GM21529 (cell line): ENCODE measurements at regions not wholly inside any gene's neighbourhood (a gene's known extent, or its start where the extent isn't known, plus 50 kb on each side); places are given as distances from the start of the nearest gene placed in this dataset.
A peak's percentile ranks its signal among the peaks of the same experiment; 100 is the strongest.

Source experiments
- ATAC-seq: cut with Tn5 transposase; IDR thresholded peaks from one replicate; pipeline ENCODE4 v1.9.1; 2021; ENCODE audit not compliant: unreplicated experiment

GRCh38 chr5:174307031-174307408, 261.5 kb downstream of the NSG2 start:
- no peak for ATAC-seq

GRCh38 chr5:174307656-174308271, 262.3 kb downstream of the NSG2 start:
- ATAC-seq = no peak

- ATAC-seq = no peak
Measured at GRCh38 chr5:174309131-174309795, 263.8 kb downstream of the NSG2 start.

GRCh38 chr5:174310243-174310642, 264.7 kb downstream of the NSG2 start:
- no peak for ATAC-seq

- ATAC-seq = no peak
Measured at GRCh38 chr5:174310706-174311105, 265.2 kb downstream of the NSG2 start.

GRCh38 chr5:174311121-174311520, 265.6 kb downstream of the NSG2 start:
- ATAC-seq = no peak

- peak; percentile 62 for ATAC-seq
Measured at GRCh38 chr5:174311531-174312269, 266.2 kb downstream of the NSG2 start.

GRCh38 chr5:174312270-174312617, 266.7 kb downstream of the NSG2 start:
- no peak for ATAC-seq

- ATAC-seq = no peak
Measured at GRCh38 chr5:174312641-174313040, 267.1 kb downstream of the NSG2 start.

- no peak for ATAC-seq
Measured at GRCh38 chr5:174313615-174314014, 268.1 kb downstream of the NSG2 start.

GRCh38 chr5:174314261-174314660, 268.8 kb downstream of the NSG2 start:
- ATAC-seq = no peak

GRCh38 chr5:174315471-174315870, 270.0 kb downstream of the NSG2 start:
- ATAC-seq = no peak

GRCh38 chr5:174315871-174316270, 270.4 kb downstream of the NSG2 start:
- ATAC-seq = no peak

- ATAC-seq = no peak
Measured at GRCh38 chr5:174316326-174316725, 270.8 kb downstream of the NSG2 start.

- no peak for ATAC-seq
Measured at GRCh38 chr5:174317256-174317894, 271.9 kb downstream of the NSG2 start.

- no peak for ATAC-seq
Measured at GRCh38 chr5:174318578-174318977, 273.1 kb downstream of the NSG2 start.

GRCh38 chr5:174319551-174319950, 274.0 kb downstream of the NSG2 start:
- ATAC-seq = no peak

GRCh38 chr5:174320051-174320450, 274.5 kb downstream of the NSG2 start:
- ATAC-seq = no peak

- peak; percentile 65 for ATAC-seq
Measured at GRCh38 chr5:174323878-174324281, 278.4 kb downstream of the NSG2 start.

GRCh38 chr5:174324680-174325079, 279.2 kb downstream of the NSG2 start:
- no peak for ATAC-seq

GRCh38 chr5:174325431-174325830, 279.9 kb downstream of the NSG2 start:
- ATAC-seq = no peak

GRCh38 chr5:174325961-174326360, 280.5 kb downstream of the NSG2 start:
- ATAC-seq = no peak
